Fibroblast of the conjunctiva (primary cell): ENCODE measurements at regions not wholly inside any gene's neighbourhood (a gene's known extent, or its start where the extent isn't known, plus 50 kb on each side); places are given as distances from the start of the nearest gene placed in this dataset.
A peak's percentile ranks its signal among the peaks of the same experiment; 100 is the strongest.

Source experiments
- DNase-seq: peaks from one replicate; pipeline ENCODE4 v3.0.0-alpha.2; 2010; ENCODE audit warnings: low read depth

DNA sequence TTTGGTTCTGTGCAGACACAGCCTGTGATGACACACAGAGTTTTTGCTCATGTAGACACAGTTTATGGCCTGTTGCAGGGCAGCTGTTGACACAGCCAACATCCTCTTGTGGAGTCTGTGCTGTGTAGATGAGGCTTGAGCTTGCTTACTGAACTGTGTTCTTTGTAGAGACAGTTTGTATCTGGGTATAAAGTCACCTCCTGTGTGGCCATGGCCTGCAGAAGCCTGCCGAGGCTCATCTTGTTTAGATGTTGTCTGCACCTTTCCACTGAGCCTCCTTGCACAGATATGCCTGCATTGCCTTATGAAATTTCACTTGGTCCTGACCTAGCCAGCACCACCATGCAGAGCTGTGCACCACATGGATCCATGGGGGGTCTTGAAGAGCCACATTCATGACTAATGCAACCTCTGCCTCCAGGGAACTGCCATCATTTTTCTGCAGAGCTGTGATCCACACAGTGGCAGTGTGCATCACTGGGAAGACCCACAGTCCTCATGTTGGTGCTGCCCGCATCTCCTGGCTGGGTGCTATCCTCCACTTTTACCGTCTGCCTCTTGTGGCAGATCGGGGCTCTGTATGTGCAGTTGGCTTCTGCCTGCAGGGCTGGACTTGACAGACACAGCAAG is 198.0 kb upstream of the MAMLD1 start:
- no peak for DNase-seq

DNA sequence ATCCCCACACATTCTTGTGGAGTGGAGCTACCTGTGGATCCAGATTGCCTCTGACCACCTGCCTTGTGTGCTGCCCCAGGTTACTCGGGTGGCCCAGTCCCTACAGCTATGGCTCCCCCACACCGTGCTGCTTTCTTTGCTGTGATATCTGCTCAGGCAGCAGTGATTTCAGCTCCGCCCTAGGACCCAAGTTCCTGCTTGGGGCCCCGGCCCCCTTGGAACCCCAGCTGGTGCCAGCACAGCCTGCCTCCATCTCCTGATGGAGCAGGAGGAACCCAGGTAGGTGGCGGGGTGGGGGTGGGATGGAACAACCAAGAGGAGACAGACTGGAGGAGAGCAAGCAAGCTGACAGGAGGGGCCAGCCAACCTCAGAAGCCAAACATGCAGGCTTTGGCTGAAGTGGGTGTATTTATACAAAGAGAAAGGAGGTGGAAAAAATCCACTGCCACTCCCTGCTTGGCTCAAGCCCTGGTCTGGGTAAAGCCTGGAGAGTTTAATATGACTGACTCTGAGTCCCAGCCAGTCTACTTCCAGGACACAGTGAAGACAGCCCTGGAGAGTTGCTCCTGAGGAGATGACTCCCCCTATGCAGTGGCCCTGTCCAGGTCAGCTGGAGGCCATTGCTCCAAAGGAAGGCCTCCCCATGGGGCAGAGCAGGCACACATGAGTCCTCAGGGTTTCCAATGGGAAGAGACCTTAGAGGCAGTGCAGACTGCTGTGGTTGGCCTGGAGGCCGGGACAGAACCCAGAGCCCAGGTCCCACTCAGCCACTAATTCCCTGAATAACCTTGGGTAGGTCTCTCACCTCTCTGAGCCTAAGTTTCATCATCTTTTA is 197.1 kb upstream of the MAMLD1 start:
- no peak for DNase-seq

DNA sequence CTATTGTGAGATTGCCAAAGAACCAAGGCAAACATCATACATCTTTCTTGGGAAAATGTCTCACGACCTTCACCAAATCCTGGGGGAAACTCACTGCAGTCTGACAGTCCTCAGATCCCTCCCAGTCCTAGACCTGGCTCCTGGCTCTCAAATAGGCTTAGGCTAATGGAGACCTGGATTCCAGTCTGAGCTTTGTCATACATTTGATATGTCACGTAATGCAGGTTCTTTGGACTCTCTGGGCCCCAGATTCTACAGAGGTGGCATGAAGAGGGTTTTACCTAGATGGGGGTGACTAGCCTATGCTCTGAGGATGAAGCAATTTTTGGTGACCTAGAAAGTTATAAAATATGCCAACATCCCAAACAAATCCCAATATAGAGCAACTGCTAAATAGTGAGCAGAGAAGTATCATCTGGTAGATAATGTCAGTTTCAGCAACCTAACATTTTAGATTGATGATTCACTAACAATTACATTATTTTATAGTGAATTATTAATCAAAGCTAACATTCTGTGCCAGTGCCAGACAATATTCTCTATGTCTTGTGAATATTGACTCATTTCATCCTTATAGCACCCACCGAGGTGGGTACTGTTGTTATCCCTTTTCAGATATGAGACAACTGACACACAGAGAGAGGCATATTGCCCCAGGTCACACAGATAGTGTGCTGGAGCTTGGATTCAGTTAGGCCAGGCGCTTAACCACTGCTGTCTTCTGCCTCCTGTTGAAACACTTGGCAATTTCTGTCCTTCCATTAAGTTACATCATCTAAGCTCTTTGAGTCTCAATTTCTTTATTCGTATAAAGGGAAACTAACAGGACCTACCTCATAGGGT is 195.4 kb upstream of the MAMLD1 start:
- no peak for DNase-seq

DNA sequence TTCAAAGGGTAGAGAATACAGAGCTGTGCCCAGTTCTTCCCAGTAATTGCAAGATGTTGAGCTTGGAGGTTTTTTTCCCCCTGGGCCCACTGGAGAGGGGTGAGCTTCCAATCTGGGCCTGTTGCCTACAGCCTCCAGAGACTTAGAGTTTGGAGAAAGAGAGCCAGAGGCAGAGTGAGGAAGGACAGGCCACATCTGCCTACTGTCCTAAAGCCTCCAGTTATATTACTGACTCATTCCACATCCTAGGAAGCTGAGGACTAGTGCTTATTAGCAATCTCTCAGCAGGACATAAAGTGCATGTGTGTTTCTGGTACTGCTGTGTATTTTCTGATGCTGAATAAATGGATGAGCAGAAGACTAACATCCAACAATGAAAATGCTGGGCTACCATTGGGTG is 181.0 kb upstream of the MAMLD1 start:
- DNase-seq = no peak

DNA sequence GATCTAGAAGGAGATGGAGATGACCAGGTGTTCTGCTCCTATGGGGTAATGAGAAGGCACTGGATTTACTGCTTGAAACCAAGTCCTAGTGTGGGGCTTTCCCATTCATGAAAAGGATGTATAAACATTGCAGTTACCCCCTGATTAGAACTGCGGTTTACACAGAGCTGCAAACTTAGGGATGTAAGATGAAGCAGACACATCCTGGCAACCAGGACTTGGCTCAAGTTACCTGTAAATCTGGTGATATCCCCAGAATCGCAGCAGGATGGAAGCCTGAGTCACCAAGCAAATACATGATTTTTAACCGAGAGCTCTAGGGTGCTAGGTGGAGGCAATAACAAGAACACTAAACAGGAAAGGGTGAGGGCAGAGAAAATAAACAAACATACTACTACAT is 178.6 kb upstream of the MAMLD1 start:
- no peak for DNase-seq

DNA sequence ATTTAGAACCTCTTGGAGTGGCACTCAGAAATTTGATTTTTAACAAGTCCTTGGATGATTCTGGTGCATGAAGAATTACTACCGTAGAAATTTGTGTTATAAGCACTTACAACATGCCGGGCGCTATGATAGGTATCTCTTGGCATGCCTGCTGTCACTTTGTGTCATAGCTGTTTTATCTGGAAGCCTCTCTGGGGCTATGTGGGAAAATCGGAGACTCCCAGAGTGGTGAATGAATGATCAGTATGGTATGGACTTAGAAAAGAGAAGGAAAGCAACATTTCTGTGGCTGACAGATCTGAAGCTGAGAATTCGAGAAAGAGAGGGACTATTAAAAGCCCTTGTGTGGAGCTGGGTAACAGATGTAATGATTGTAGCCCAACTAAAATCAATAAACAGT is 177.4 kb upstream of the MAMLD1 start:
- DNase-seq = no peak

DNA sequence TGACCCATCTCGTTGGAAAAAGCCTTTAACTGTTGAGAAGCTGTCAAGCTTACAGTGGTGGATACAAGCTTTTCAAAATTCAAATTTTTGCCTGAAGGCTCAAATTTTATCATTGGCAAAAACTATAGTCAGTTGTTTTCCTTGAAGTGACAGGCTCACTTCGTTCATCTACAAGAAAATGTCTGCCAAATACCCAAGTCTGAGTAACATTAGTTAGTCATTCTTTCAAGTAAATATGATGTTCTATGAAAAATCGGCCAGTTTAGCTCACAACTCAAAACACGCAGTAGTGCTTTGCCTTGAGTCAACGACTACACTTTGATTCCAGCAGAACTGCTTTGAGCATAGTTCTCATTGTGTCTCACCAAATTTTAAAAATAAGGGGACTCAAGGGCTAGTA is 170.3 kb upstream of the MAMLD1 start:
- DNase-seq = no peak

DNA sequence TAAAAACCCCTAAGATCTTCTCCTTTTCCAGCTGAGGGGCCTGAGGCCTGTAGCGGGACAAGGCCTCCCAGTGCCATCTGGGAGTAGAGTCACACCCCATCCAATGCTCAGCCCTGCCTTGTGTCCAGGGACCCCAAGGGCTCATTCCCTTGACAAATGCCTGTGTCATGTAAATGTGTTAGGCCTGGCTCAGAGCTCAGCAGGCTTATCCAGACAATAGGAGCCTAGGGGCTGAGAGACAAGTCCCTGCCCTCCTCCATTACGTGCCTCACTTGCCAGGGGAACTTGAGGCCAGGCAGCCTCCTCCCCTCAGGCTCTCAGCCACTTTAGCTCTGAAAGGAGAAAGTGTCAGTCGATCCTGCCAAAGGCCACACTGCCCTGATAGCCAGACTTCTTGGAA is 166.8 kb upstream of the MAMLD1 start:
- no peak for DNase-seq

DNA sequence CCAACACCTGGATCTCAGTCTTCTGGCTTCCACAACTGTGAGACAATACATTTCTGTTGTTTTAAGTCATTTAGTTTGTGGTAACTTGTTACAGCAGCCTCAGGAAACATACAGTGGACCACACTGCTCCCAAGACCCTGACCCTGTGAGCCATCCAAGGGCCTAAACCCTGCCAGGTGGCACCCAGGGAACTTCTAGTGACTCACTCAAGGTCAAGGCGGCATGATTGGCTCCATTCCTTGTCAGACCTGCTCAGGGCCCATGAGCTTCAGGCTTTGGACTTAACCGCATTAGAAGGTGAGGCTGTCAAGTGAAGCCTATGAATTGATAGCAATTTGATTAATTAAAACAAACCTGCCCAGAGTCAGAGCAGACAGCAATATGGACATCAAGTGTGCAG is 165.7 kb upstream of the MAMLD1 start:
- DNase-seq = no peak

DNA sequence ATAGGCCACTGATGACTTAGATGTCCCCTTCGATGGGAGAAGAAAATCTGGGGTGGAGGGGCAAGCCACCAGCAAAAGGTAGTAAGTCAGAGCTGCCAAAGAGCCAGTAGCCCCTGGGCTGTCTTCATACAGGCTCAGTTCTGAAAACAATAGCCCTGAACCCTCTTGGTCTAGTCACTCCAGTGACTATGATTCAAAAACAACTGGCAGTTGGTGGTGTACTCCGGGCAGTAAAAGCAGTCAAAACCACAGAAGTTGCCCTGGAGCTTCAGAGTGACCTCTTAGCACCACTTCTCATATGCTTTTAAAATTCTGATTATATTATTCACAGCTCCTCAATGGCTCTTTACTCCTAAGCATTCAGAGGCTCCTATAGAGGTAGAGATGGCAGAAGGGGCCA is 164.3 kb upstream of the MAMLD1 start:
- DNase-seq = no peak

DNA sequence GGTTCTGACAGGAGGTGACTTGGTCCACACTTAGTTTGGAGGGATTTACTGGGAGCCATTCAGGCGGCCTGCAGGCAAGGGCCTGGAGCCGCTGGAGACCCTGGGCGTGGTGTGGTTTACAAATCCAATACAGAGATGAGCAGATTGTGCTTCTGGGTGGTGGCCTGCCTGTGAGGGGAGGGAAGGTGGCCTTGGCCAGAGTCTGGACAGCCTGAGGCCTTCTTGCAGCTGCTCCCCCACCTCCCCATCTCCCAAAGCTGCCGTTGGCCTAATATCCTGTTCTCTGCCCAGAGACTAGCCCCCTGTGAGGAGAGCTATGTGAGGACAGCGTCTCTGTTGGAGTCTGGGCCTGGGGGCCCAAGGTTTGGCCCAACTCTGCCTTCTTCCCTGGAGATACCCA is 163.9 kb upstream of the MAMLD1 start:
- no peak for DNase-seq

DNA sequence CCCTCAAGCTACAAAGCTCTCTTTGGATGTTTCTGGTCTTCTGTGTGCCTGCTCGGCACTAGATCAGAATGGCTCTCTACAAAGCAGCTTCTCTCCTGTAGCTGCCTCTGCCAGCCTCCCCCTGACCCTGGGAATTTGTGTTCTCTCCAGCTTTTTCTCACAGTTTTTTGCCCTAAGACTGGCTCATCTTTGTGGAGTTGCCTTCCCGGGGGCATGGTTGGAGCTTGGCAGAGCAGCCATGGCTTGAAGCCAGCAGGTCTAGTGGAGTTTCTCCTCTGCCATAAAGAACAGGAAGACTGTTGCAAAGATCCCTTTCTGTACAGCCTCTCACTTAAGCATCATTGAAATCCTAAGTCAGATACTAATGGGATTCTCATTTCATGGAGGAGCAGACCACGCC is 163.3 kb upstream of the MAMLD1 start:
- no peak for DNase-seq

DNA sequence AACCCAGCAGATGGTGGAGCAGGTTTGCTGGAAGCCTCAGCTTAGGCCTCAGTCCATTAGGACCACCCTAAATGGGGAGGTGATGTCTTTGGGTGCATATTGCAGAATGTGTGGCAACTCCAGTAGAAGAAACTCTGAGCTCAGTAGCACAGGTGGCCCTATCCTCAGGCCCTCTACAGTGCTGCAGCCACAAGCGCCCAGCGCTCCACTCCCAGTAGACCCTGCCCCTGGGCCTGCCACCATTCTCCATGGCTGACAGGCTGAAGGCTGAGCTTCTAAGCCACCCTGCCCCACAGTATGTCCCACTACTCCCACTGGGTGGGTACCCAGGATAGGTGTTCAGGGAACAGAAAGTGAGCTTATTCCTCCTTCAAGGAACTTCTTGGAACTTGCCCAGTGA is 162.8 kb upstream of the MAMLD1 start:
- DNase-seq = no peak

DNA sequence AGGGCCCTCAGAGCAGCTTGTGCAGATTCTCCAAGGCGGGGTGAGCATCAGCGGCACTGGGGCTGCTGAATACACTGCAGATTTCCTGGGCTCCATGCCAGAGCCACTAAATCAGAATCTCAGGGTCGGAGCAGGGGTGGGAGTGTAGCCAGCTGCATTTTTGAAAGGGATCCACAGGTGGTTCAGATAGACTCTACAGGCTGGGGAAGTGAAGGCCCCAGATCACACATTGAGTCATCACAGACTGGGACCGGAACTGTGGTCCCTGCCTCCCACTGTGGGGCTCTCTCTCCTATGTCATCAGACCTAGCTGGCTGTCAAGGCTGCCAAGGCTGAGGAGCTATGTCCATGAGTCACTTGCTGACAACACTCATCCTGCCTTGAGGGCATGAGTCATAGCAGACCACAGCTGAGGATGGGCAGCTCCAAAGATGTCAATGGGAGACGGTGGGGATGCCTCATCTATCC is 162.3 kb upstream of the MAMLD1 start:
- peak; percentile 93 for DNase-seq

DNA sequence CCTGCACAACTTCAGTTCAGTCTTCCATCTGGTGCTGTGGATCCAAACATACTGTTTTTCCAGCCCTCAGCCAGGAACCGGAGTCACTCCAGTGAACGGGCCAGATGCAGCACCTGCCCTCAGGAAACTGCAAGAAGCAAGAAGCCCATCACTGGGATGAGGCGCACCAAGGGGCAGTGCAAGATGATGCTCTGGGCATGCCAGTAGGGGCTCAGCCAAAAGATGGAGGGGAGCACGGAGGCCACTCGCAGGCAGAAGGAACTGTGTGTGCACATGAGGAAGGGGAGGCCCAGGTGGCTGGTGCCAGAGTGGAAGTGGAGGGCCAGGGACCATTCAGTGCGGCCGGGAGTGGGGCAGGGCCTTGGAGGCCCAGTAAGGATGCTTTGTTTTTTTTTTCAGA is 161.7 kb upstream of the MAMLD1 start:
- DNase-seq = no peak

DNA sequence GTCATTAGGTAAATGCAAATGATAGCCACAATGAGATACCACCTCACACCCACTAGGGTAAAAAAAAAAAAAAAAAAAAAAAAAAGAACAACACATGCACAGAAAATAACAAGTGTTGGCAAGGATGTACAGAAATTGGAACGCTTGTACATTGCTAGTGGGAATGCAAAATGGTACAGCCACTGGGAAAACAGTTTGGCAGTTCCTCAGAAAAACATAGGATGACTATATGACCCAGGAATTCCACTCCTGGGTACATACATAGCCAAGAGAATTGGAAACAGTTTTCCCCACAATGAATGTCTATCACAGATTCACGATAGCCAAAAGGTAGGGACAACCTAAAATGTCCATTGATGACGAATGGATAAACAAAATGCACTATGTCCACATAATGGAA is 161.3 kb upstream of the MAMLD1 start:
- DNase-seq = no peak

DNA sequence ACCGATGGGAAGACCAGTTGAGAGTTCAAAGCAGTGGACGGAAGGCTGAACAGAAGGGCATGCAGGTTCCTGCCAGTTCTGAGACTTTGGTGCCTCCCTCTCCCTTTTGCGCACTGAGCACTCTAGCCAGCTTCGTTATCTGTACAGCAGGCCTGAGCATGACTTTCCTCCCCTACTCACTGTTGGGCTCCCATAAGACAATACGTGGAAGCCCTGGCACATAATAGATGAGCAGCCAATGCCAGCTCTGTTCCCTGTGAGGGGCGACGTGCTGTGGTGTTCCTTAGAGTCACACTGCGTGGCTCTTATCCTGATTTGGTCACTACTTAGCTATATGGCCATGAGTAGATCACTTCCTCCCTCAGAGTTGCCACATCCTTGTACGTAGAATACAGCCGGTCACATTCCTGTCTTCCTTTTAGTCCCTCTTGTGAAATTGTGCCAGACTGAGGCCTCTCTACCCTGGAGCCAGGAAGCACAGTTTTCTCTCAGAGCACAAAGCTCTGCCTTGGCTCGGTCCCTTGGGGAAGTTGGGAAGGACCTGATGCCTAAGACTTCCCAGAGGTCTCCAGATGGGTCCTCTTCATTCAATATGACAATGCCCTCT is 160.4 kb upstream of the MAMLD1 start:
- no peak for DNase-seq

DNA sequence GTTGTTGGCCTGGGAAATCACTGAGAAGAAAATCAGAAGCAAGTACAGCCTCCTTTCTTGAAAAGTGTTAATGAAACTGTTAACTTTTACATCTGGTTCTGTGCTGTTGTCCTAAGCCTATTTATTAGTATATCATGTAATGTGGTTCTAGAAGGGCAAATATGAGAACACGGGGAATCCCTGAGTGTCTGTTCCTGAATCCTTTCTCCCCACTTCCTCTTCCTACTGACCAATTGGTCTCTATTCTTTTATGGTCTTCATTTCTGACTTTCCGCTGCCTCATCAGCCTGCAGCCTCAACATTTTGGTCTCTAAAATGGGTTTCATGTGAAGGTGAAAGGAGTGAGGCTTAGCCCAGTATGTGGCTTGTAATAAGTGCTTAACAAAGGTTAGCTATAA is 159.9 kb upstream of the MAMLD1 start:
- DNase-seq = no peak

DNA sequence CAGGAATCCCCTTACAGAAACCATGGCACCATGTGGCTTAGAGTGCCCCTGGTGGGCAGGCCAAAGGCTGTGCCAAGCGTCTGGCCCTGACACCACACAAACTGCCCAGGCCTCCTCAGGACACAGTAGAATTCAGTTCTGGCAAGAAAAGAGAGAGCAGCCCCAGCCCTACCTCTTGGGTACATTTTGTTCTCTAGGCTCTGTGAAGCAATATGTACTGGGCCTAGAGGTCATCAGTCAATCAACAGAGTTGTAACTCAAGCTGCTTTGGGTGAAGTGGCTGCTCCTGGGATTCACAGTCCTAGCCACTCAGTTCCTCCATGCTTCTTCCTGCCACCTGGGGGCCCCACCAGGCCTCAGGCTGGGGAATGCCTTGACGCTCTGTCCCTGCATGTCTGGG is 158.1 kb upstream of the MAMLD1 start:
- peak; percentile 56 for DNase-seq

DNA sequence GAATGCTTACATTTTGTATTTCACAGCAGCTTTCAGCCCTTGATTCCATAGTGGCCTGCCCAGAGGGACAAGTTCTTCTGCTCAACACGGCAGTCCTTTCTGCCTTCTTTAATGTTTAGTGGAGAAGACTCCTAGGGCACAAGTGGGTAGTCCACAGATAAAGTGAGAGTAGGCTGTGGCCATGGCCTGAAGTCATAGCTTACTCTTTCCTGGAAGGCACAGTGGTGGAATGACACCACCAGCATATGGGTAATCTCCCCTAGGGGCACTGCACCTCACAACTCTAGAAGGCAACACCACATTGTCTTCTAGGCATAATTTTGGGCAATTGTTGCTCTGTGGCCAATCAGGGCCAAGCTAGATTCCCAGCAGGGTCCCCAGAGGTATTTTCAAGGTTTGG is 155.4 kb upstream of the MAMLD1 start:
- no peak for DNase-seq

DNA sequence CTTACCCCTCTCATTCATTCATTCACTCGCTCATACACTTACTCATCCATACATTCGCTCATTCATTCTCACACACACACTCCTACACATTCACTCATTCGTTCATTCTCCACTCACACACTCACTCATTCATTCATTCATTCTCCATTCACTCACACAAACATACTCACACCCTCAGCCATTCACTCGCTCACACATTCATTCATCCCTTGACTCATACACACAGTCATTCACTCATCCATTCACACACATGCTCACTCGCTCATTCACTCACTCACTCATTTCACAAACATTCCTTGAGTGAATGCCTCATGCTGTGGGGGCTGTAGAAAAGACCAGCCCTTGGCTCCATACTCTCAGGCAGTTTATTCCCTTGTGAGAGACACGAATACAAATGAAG is 151.1 kb upstream of the MAMLD1 start:
- no peak for DNase-seq

DNA sequence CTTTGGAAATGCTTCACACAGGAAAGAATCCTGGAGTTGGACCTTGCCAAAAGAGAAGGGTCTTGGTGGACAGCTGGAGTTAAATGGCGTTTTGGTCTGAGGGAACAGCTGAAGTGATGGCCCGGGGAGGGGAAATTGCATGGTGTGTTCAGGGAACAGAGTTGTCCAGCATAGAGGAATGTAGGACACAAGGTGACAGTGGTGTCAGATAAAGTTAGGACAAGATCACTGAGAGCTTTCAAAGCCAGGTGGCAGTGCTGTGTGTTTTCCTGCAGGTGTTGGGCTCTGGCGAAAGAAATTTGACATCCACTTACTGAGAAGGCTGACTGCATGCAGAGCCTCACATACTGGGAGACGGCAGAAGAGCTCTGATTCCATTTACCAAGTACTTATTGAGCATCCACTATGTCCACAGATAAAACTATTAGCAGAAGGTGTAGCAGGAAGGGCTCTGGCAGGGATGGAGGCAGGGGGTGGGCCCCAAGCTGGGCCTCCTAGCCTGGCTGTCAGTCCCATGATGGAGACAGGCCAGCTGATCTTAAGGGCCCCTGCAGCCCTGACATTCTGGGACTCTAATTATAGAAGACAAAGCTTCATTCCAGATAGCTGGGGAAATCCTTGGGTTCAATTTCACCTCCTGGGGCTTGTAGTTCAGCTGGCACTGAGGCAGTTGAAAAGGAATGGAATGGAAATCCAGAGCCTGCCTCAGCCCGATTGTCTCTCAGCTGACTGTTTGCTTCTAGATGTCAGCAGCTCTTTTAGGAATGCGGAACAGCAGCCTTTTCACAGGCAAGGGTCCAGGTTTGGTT is 150.2 kb upstream of the MAMLD1 start:
- no peak for DNase-seq
